ENCODE measurements at regions not wholly inside any gene's neighbourhood (a gene's known extent, or its start where the extent isn't known, plus 50 kb on each side); places are given as distances from the start of the nearest gene placed in this dataset.
"Not testable (repeated sequence)": the region's sequence is repeated elsewhere in the genome, so short reads cannot be mapped to it uniquely, and the experiment has no call there.

DNA sequence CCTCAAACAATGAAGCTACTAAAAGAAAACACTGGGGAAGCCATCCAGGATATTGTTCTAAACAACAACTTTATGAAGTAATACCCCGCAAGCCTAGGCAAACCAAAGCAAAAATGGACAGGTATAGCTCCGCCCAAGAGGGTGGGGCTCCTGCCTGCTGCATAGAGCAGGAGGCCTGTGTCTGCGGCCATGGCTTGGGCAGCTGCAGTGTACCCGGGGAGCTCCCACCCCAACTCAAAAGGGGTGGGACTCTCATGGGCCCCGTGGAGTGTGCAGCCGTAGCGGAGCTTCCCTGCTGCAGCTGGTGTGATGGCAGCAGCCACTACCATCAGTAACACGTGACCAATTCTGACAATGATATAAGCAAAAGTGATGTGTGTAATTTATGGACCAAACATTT, 264.2 kb upstream of the KITLG start:
- Mint-ChIP-seq H3K27me3 (no peaks in the 10 kb centered on the region), H3K9me3 (peaks cover 15% of the 10 kb centered on the region), H3K36me3 (ENCODE audit: insufficient read depth) (no peaks in the 10 kb centered on the region), H3K4me1 (no peaks in the 10 kb centered on the region), H3K4me3 (no peak overlapping the region), H3K27ac (ENCODE audit: low read depth) (no peak overlapping the region)
- no peak for DNase-seq (ENCODE audit: low spot score in 2 of 2)
- no peak for ATAC-seq (replicated peaks; ENCODE audit: extremely low read depth, poor library complexity, severe bottlenecking)

- no peaks in the 10 kb centered on the region for H3K4me1 Mint-ChIP-seq
- no peak overlapping the region for H3K4me3 Mint-ChIP-seq
- H3K36me3 Mint-ChIP-seq (ENCODE audit: insufficient read depth), result no peaks in the 10 kb centered on the region
- H3K27ac Mint-ChIP-seq (ENCODE audit: low read depth), result no peak overlapping the region
- DNase-seq (ENCODE audit: low spot score in 2 of 2) (no peak), ATAC-seq (replicated peaks; ENCODE audit: extremely low read depth, poor library complexity, severe bottlenecking) (no peak)
- no peaks in the 10 kb centered on the region for H3K27me3 Mint-ChIP-seq
- H3K9me3 Mint-ChIP-seq, result peaks cover 29% of the 10 kb centered on the region
Measured at GRCh38 chr12:88842314-88842713, 262.0 kb upstream of the KITLG start.

DNA sequence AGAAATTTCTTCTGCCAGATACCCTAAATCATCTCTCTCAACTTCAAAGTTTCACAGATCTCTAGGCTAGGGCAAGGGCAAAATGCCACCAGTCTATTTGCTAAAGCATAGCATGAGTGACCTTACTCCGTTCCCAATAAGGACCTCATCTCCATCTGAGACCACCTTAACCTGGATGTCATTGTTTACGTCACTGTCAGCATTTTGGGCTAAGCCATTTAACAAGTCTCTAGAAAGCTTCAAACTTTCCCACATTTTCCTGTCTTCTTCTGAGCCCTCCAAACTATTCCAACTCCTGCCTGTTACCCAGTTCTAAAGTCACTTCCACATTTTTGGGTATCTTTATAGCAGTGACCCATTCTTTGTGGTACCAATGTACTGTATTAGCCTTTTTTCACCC, 259.2 kb upstream of the KITLG start:
- no peak for DNase-seq (ENCODE audit: low spot score in 2 of 2)
- no peak for ATAC-seq (replicated peaks; ENCODE audit: extremely low read depth, poor library complexity, severe bottlenecking)
- Mint-ChIP-seq H3K4me1 (no peaks in the 10 kb centered on the region), H3K27me3 (no peaks in the 10 kb centered on the region), H3K4me3 (no peak overlapping the region), H3K36me3 (ENCODE audit: insufficient read depth) (no peaks in the 10 kb centered on the region), H3K9me3 (peaks cover 29% of the 10 kb centered on the region), H3K27ac (ENCODE audit: low read depth) (no peak overlapping the region)

GRCh38 chr12:88836156-88836555, 255.9 kb upstream of the KITLG start:
- H3K36me3 Mint-ChIP-seq (ENCODE audit: insufficient read depth), result no peaks in the 10 kb centered on the region
- H3K27me3 Mint-ChIP-seq, result no peaks in the 10 kb centered on the region
- no peaks in the 10 kb centered on the region for H3K4me1 Mint-ChIP-seq
- H3K4me3 Mint-ChIP-seq, result no peak overlapping the region
- ATAC-seq (replicated peaks; ENCODE audit: extremely low read depth, poor library complexity, severe bottlenecking) (no peak), DNase-seq (ENCODE audit: low spot score in 2 of 2) (no peak)
- H3K27ac Mint-ChIP-seq (ENCODE audit: low read depth), result no peak overlapping the region
- peaks cover 21% of the 10 kb centered on the region for H3K9me3 Mint-ChIP-seq

- Mint-ChIP-seq H3K4me3 (no peak overlapping the region), H3K27ac (ENCODE audit: low read depth) (no peak overlapping the region), H3K4me1 (no peaks in the 10 kb centered on the region), H3K27me3 (no peaks in the 10 kb centered on the region), H3K36me3 (ENCODE audit: insufficient read depth) (no peaks in the 10 kb centered on the region), H3K9me3 (peaks cover 12% of the 10 kb centered on the region)
- ATAC-seq (replicated peaks; ENCODE audit: extremely low read depth, poor library complexity, severe bottlenecking), result no peak
- no peak for DNase-seq (ENCODE audit: low spot score in 2 of 2)
Measured at GRCh38 chr12:88834226-88834625, 254.0 kb upstream of the KITLG start.

DNA sequence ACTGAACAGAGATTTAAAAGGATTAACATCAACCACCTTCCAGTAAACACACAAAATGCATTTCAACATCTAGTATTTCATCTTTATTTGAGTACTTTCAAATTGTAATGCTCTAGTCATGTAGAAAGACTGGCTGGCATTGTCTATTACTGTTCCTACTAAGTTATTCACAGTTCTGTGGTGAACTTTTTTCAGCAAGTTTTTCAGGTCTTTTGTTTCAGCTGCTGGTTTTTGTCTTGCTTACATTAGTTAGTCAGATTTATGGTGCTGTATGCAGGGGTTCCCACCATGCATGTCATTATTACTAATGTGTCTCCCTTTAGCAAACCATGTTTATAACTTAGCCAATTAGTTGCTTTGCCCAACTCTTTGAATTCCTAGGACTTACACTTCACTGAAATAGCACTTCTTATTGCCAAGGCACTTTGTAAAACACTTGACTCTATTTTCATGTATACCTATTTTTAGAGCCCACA, 253.4 kb upstream of the KITLG start:
- ATAC-seq (replicated peaks; ENCODE audit: extremely low read depth, poor library complexity, severe bottlenecking), result no peak
- no peak overlapping the region for H3K4me3 Mint-ChIP-seq
- no peaks in the 10 kb centered on the region for H3K4me1 Mint-ChIP-seq
- H3K27me3 Mint-ChIP-seq, result no peaks in the 10 kb centered on the region
- H3K36me3 Mint-ChIP-seq (ENCODE audit: insufficient read depth), result no peaks in the 10 kb centered on the region
- DNase-seq (ENCODE audit: low spot score in 2 of 2), result no peak
- no peak overlapping the region for H3K27ac Mint-ChIP-seq (ENCODE audit: low read depth)
- peaks cover 7% of the 10 kb centered on the region for H3K9me3 Mint-ChIP-seq

- not testable (repeated sequence) for H3K36me3 Mint-ChIP-seq (ENCODE audit: insufficient read depth); H3K4me3 Mint-ChIP-seq; H3K4me1 Mint-ChIP-seq; DNase-seq (ENCODE audit: low spot score in 2 of 2); H3K27ac Mint-ChIP-seq (ENCODE audit: low read depth); H3K9me3 Mint-ChIP-seq; H3K27me3 Mint-ChIP-seq; ATAC-seq (replicated peaks; ENCODE audit: extremely low read depth, poor library complexity, severe bottlenecking)
Measured at GRCh38 chr12:88828537-88828936, 248.3 kb upstream of the KITLG start.

GRCh38 chr12:88820012-88820411, 239.7 kb upstream of the KITLG start:
- no peak for DNase-seq (ENCODE audit: low spot score in 2 of 2)
- Mint-ChIP-seq H3K27ac (ENCODE audit: low read depth) (no peak overlapping the region), H3K27me3 (no peaks in the 10 kb centered on the region), H3K9me3 (peaks cover 11% of the 10 kb centered on the region), H3K4me1 (no peaks in the 10 kb centered on the region), H3K36me3 (ENCODE audit: insufficient read depth) (no peaks in the 10 kb centered on the region), H3K4me3 (no peak overlapping the region)
- ATAC-seq (replicated peaks; ENCODE audit: extremely low read depth, poor library complexity, severe bottlenecking), result no peak

DNA sequence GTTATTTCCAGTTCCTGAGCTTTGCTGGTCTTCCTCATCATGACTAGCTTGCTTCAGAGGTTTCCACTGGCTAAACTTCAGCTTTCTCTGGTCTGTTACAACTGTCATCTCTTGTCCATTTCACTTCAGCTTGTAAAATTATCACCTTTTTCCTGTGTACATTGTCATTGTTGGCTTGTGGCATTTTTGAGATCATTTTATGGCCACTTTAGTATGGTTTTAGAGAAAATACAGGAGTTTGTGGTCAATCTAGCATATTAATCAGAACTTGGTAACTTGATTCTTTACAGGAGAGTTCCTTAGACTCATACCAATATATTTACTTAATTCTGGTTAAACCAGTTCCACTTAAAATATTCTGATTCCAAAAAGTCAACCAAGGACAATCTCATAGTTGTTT, 235.9 kb upstream of the KITLG start:
- H3K4me1 Mint-ChIP-seq, result no peaks in the 10 kb centered on the region
- H3K27me3 Mint-ChIP-seq, result no peaks in the 10 kb centered on the region
- H3K27ac Mint-ChIP-seq (ENCODE audit: low read depth), result no peak overlapping the region
- ATAC-seq (replicated peaks; ENCODE audit: extremely low read depth, poor library complexity, severe bottlenecking) (no peak), DNase-seq (ENCODE audit: low spot score in 2 of 2) (no peak)
- H3K36me3 Mint-ChIP-seq (ENCODE audit: insufficient read depth), result no peaks in the 10 kb centered on the region
- no peak overlapping the region for H3K4me3 Mint-ChIP-seq
- peaks cover 19% of the 10 kb centered on the region for H3K9me3 Mint-ChIP-seq

DNA sequence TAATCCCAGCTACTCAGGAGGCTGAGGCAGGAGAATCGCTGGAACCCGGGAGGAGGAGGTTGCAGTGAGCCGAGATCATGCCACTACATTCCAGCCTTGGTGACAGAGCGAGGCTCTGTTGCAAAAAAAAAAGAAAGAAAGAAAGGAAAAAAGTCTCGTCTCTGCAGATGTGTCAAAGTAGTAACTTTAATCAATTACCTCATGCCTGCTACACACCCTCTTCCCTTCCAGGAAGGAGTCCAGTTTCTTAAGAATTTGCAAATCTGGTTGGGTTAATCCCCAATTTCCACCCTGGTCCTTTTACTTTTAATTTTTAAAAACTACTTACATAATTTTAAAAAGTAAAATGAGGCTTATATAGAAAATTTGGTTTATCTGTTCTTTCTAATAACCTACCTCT, 234.5 kb upstream of the KITLG start:
- Mint-ChIP-seq H3K4me1 (no peaks in the 10 kb centered on the region), H3K4me3 (no peak overlapping the region), H3K27ac (ENCODE audit: low read depth) (no peak overlapping the region), H3K36me3 (ENCODE audit: insufficient read depth) (no peaks in the 10 kb centered on the region), H3K9me3 (peaks cover 14% of the 10 kb centered on the region), H3K27me3 (no peaks in the 10 kb centered on the region)
- no peak for DNase-seq (ENCODE audit: low spot score in 2 of 2)
- no peak for ATAC-seq (replicated peaks; ENCODE audit: extremely low read depth, poor library complexity, severe bottlenecking)

- Mint-ChIP-seq H3K27ac (ENCODE audit: low read depth) (no peak overlapping the region), H3K36me3 (ENCODE audit: insufficient read depth) (no peaks in the 10 kb centered on the region), H3K27me3 (no peaks in the 10 kb centered on the region), H3K4me1 (no peaks in the 10 kb centered on the region), H3K4me3 (no peak overlapping the region), H3K9me3 (peaks cover 8% of the 10 kb centered on the region)
- DNase-seq (ENCODE audit: low spot score in 2 of 2), result no peak
- no peak for ATAC-seq (replicated peaks; ENCODE audit: extremely low read depth, poor library complexity, severe bottlenecking)
Measured at GRCh38 chr12:88812610-88813009, 232.3 kb upstream of the KITLG start.

- Mint-ChIP-seq H3K4me1 (no peaks in the 10 kb centered on the region), H3K27ac (ENCODE audit: low read depth) (no peak overlapping the region), H3K4me3 (no peak overlapping the region), H3K36me3 (ENCODE audit: insufficient read depth) (no peaks in the 10 kb centered on the region), H3K27me3 (no peaks in the 10 kb centered on the region), H3K9me3 (peaks cover 8% of the 10 kb centered on the region)
- DNase-seq (ENCODE audit: low spot score in 2 of 2) (no peak), ATAC-seq (replicated peaks; ENCODE audit: extremely low read depth, poor library complexity, severe bottlenecking) (no peak)
Measured at GRCh38 chr12:88810806-88811205, 230.5 kb upstream of the KITLG start.

GRCh38 chr12:88809841-88810240, 229.6 kb upstream of the KITLG start:
- not testable (repeated sequence) for ATAC-seq (replicated peaks; ENCODE audit: extremely low read depth, poor library complexity, severe bottlenecking); H3K36me3 Mint-ChIP-seq (ENCODE audit: insufficient read depth); H3K27ac Mint-ChIP-seq (ENCODE audit: low read depth); H3K4me3 Mint-ChIP-seq; DNase-seq (ENCODE audit: low spot score in 2 of 2); H3K9me3 Mint-ChIP-seq; H3K4me1 Mint-ChIP-seq; H3K27me3 Mint-ChIP-seq

GRCh38 chr12:88805692-88806091, 225.4 kb upstream of the KITLG start:
- H3K36me3 Mint-ChIP-seq (ENCODE audit: insufficient read depth), result no peaks in the 10 kb centered on the region
- H3K4me3 Mint-ChIP-seq, result no peak overlapping the region
- ATAC-seq (replicated peaks; ENCODE audit: extremely low read depth, poor library complexity, severe bottlenecking) (no peak), DNase-seq (ENCODE audit: low spot score in 2 of 2) (no peak)
- no peaks in the 10 kb centered on the region for H3K9me3 Mint-ChIP-seq
- H3K27me3 Mint-ChIP-seq, result no peaks in the 10 kb centered on the region
- H3K27ac Mint-ChIP-seq (ENCODE audit: low read depth), result no peak overlapping the region
- no peaks in the 10 kb centered on the region for H3K4me1 Mint-ChIP-seq
